GM23338 (cell line): ENCODE measurements at regions not wholly inside any gene's neighbourhood (a gene's known extent, or its start where the extent isn't known, plus 50 kb on each side); places are given as distances from the start of the nearest gene placed in this dataset.

ENCODE experiments used
- JUNB ChIP-seq: IDR thresholded peaks from one replicate; pipeline ENCODE4 v1.6.1; 2016; ENCODE audit warnings: antibody characterized with exemption; ENCODE audit not compliant: unreplicated experiment
- POLR2AphosphoS5 ChIP-seq: IDR thresholded peaks from 2 replicates; pipeline ENCODE4 v1.6.1; 2016; ENCODE audit warnings: antibody characterized with exemption, low read depth
- TF ChIP-seq, protein P1 (sequence below), 2 experiments: fragments of 200-600 bp in 1 of 2; sonication (generic) in 1 of 2; conservative IDR thresholded peaks; 2 replicates each; pipeline versions ENCODE4 v1.5.1 to v1.6.1; 2016 to 2017; ENCODE audit warnings: antibody characterized with exemption in 2 of 2, low read depth in 2 of 2, mild to moderate bottlenecking in 2 of 2, moderate library complexity in 1 of 2

DNA sequence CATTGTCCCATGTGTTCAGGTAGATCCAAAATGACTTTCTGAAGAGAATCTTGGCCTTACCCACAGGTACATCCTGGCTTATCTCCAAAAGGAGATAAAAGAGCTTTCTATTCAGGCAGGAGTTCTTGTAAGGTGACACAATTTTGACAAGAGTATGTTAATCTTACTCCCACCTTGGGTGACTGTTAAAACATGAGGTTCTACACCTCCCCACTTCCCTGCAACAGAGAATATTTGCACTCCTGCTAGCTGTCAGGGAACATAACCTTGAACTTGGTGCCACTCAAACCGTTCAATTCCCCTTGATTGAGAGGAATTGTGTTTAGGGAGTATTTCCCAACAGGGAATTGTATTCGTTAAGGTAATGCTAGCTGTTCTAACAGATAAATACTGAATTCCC lies 372.5 kb upstream of the KLHL29 start:
- TF ChIP-seq POLR2AphosphoS5 (no peak), JUNB (no peak)
- TF ChIP-seq, protein P1, sequence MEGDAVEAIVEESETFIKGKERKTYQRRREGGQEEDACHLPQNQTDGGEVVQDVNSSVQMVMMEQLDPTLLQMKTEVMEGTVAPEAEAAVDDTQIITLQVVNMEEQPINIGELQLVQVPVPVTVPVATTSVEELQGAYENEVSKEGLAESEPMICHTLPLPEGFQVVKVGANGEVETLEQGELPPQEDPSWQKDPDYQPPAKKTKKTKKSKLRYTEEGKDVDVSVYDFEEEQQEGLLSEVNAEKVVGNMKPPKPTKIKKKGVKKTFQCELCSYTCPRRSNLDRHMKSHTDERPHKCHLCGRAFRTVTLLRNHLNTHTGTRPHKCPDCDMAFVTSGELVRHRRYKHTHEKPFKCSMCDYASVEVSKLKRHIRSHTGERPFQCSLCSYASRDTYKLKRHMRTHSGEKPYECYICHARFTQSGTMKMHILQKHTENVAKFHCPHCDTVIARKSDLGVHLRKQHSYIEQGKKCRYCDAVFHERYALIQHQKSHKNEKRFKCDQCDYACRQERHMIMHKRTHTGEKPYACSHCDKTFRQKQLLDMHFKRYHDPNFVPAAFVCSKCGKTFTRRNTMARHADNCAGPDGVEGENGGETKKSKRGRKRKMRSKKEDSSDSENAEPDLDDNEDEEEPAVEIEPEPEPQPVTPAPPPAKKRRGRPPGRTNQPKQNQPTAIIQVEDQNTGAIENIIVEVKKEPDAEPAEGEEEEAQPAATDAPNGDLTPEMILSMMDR (conservative IDR thresholded peaks at IDR 0.05; ENCODE audit: low read depth in 2 of 2): no peak
